CD4-positive, alpha-beta T cell (primary cell): ENCODE measurements at regions not wholly inside any gene's neighbourhood (a gene's known extent, or its start where the extent isn't known, plus 50 kb on each side); places are given as distances from the start of the nearest gene placed in this dataset.

Source experiments
- ATAC-seq: fragments of 200-7000 bp; cut with Tn5 transposase; one replicate; pipeline ENCODE4 v1.10.0; 2022; ENCODE audit warnings: mild to moderate bottlenecking; ENCODE audit not compliant: poor library complexity
- CTCF ChIA-PET: fragments of 350-600 bp; sonication (Branson Sonifier 250); formaldehyde crosslinking; loops from one replicate; lab custom pipeline; 2021; ENCODE audit warnings: antibody characterized with exemption, inconsistent platforms; lab: Charles Lee
- POLR2A ChIA-PET: fragments of 350-600 bp; sonication (Branson Sonifier 250); formaldehyde crosslinking; loops from one replicate; lab custom pipeline; 2021; ENCODE audit warnings: antibody characterized with exemption, inconsistent platforms; lab: Charles Lee
- DNase-seq, 14 experiments: peaks; one replicate each; pipeline ENCODE4 v3.0.0-alpha.2; 2013 to 2020; ENCODE audit warnings: mixed read lengths in 2 of 14
- H3K27ac ChIP-seq, 2 donors: one replicate each; pipeline versions ENCODE4 v1.5.1 to v1.7.0; 2013; ENCODE audit warnings: low read length in 2 of 2, low read depth in 1 of 2, mild to moderate bottlenecking in 1 of 2
- H3K27me3 ChIP-seq, 2 experiments: 1 replicate in 1 of 2; 2 replicates in 1 of 2; pipeline versions ENCODE4 v1.6.1 to v1.7.0; 2013; ENCODE audit warnings: low read length in 2 of 2, control low read depth in 1 of 2, mild to moderate bottlenecking in 1 of 2, moderate library complexity in 1 of 2; ENCODE audit not compliant: insufficient read depth in 2 of 2, control insufficient read depth in 1 of 2
- H3K36me3 ChIP-seq: one replicate; pipeline ENCODE4 v1.6.1; 2013; ENCODE audit warnings: low read length, control low read depth; ENCODE audit not compliant: insufficient read depth
- H3K4me1 ChIP-seq: one replicate; pipeline ENCODE4 v1.6.1; 2013; ENCODE audit warnings: low read length, control low read depth; ENCODE audit not compliant: insufficient read depth
- H3K4me3 ChIP-seq: one replicate; pipeline ENCODE4 v1.5.1; 2013; ENCODE audit warnings: mild to moderate bottlenecking, low read length, moderate library complexity
- H3K9me3 ChIP-seq, 2 experiments: 1 replicate in 1 of 2; 2 replicates in 1 of 2; pipeline versions ENCODE4 v1.6.1 to v1.7.0; 2013; ENCODE audit warnings: low read length in 2 of 2, mild to moderate bottlenecking in 2 of 2, control low read depth in 1 of 2, moderate library complexity in 1 of 2; ENCODE audit not compliant: control insufficient read depth in 1 of 2, insufficient read depth in 1 of 2
- H3K27ac Mint-ChIP-seq: one replicate; pipeline ENCODE4 v1.8.0; 2020; ENCODE audit warnings: mixed read lengths
- H3K27me3 Mint-ChIP-seq: one replicate; pipeline ENCODE4 v1.8.0; 2021; ENCODE audit warnings: mixed read lengths
- H3K36me3 Mint-ChIP-seq: one replicate; pipeline ENCODE4 v1.8.0; 2021; ENCODE audit warnings: low read depth, mixed read lengths
- H3K4me1 Mint-ChIP-seq: one replicate; pipeline ENCODE4 v1.8.0; 2021; ENCODE audit warnings: low read depth, mixed read lengths
- H3K4me3 Mint-ChIP-seq: one replicate; pipeline ENCODE4 v1.8.0; 2020; ENCODE audit warnings: mild to moderate bottlenecking, mixed read lengths
- H3K9me3 Mint-ChIP-seq: one replicate; pipeline ENCODE4 v1.8.0; 2020; ENCODE audit warnings: mixed read lengths
- CTCF ChIP-seq: fragments of 200-600 bp; IDR thresholded peaks from one replicate; pipeline ENCODE4 v1.8.0; 2022; ENCODE audit warnings: antibody characterized with exemption, mild to moderate bottlenecking
- intact Hi-C, 2 experiments: fragments of 100-400 bp; cut with DNase I in 1 of 2; cut with micrococcal nuclease in 1 of 2; formaldehyde crosslinking; loops; one replicate each; pipeline versions ENCODE4 v1.15.1 to v1.9.0; 2023 to 2025; cut with DNase I, micrococcal nuclease

DNA sequence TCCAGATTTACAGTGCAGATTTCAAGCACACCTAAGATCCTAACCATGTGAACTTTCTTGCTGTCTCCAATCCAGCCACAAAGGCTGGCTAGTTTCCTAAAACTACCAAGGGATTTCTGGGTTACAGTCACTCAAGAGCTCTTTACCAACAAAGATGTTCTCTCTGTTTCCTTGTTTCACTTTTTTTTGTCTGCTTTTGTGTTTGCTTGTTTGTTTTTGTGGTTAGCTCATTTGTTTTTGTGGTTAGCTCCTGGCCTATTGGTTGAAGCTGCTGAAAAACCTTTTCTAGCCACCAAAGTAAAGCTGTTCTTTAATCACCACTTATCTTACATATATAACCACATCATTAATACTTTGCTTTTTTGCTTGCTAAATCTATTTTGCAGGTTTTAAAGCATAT is 642.5 kb upstream of the GALNTL6 start:
- H3K36me3 ChIP-seq, result no peaks in the 10 kb centered on the region
- no peak overlapping the region for H3K27ac Mint-ChIP-seq
- no peaks in the 10 kb centered on the region for H3K27me3 Mint-ChIP-seq
- ChIA-PET POLR2A (no interaction called here), CTCF (no interaction called here)
- no peaks in the 10 kb centered on the region for H3K4me1 Mint-ChIP-seq
- no peak for TF ChIP-seq CTCF
- H3K36me3 Mint-ChIP-seq, result no peaks in the 10 kb centered on the region
- peaks cover 0 to 5% of the 10 kb centered on the region in 2 experiments for H3K9me3 ChIP-seq
- no peak overlapping the region for H3K27ac ChIP-seq
- H3K4me3 Mint-ChIP-seq, result no peak overlapping the region
- H3K4me1 ChIP-seq, result no peaks in the 10 kb centered on the region
- H3K4me3 ChIP-seq, result no peak overlapping the region
- H3K27me3 ChIP-seq, result no peaks in the 10 kb centered on the region
- ATAC-seq (no peak), DNase-seq (no peak)
- intact Hi-C loops, result no loop called here
- H3K9me3 Mint-ChIP-seq, result peaks cover 15% of the 10 kb centered on the region

GRCh38 chr4:171169396-171169795 is 643.8 kb upstream of the GALNTL6 start:
- Histone ChIP-seq H3K9me3 (peaks cover 0 to 5% of the 10 kb centered on the region in 2 experiments), H3K4me3 (no peak overlapping the region), H3K4me1 (no peaks in the 10 kb centered on the region), H3K36me3 (no peaks in the 10 kb centered on the region), H3K27ac (no peak overlapping the region), H3K27me3 (no peaks in the 10 kb centered on the region)
- DNase-seq, result no peak
- Mint-ChIP-seq H3K27ac (no peak overlapping the region), H3K4me1 (no peaks in the 10 kb centered on the region), H3K27me3 (no peaks in the 10 kb centered on the region), H3K4me3 (no peak overlapping the region), H3K9me3 (peaks cover 15% of the 10 kb centered on the region), H3K36me3 (no peaks in the 10 kb centered on the region)
- no peak for TF ChIP-seq CTCF
- POLR2A ChIA-PET, result no interaction called here
- intact Hi-C loops, result no loop called here
- no peak for ATAC-seq
- CTCF ChIA-PET, result no interaction called here

- Histone ChIP-seq H3K9me3 (no peaks in the 10 kb centered on the region), H3K4me1 (no peaks in the 10 kb centered on the region), H3K27ac (no peak overlapping the region), H3K4me3 (no peak overlapping the region), H3K36me3 (no peaks in the 10 kb centered on the region), H3K27me3 (no peaks in the 10 kb centered on the region)
- no peak overlapping the region for H3K27ac Mint-ChIP-seq
- no peaks in the 10 kb centered on the region for H3K36me3 Mint-ChIP-seq
- no peak for TF ChIP-seq CTCF
- no peak overlapping the region for H3K4me3 Mint-ChIP-seq
- intact Hi-C loops, result no loop called here
- H3K27me3 Mint-ChIP-seq, result no peaks in the 10 kb centered on the region
- ChIA-PET CTCF (no interaction called here), POLR2A (no interaction called here)
- H3K4me1 Mint-ChIP-seq, result no peaks in the 10 kb centered on the region
- H3K9me3 Mint-ChIP-seq, result peaks cover 7% of the 10 kb centered on the region
- ATAC-seq (no peak), DNase-seq (no peak)
Observed at GRCh38 chr4:171162478-171162877, 650.7 kb upstream of the GALNTL6 start.
